H1 (cell line): ENCODE measurements at regions not wholly inside any gene's neighbourhood (a gene's known extent, or its start where the extent isn't known, plus 50 kb on each side); places are given as distances from the start of the nearest gene placed in this dataset.

Experiments
- NANOG ChIP-seq: IDR thresholded peaks from 2 replicates; pipeline ENCODE4 v1.6.1; 2011; ENCODE audit warnings: low read length, low read depth, mild to moderate bottlenecking, inconsistent platforms; ENCODE audit not compliant: insufficient read depth, poor library complexity, severe bottlenecking
- TF ChIP-seq, protein P1 (sequence below): fragments of 300-600 bp; sonication (generic); IDR thresholded peaks from 2 replicates; pipeline ENCODE4 v1.7.1; 2012; ENCODE audit warnings: low read length, moderate library complexity, mild to moderate bottlenecking, inconsistent platforms; ENCODE audit not compliant: insufficient replicate concordance

DNA sequence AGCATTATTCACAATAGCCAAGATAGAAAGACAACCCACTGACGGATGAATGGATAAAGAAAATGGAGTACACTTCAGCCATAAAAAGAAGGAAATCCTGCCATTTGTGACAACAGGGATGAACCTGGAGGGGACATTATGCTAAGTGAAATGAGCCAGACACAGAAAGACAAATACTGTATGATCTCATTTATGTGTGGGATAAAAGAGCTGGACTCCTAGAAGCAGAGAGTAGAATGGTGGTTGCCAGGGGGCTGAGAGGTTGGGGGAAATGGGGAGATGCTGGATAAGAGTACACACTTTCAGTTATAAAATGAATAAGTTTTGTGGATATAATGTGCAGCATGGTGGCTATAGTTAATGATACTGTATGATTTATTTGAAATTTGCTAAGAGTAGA lies 124.4 kb downstream of the SEC23IP start (continued):
- TF ChIP-seq, protein P1, sequence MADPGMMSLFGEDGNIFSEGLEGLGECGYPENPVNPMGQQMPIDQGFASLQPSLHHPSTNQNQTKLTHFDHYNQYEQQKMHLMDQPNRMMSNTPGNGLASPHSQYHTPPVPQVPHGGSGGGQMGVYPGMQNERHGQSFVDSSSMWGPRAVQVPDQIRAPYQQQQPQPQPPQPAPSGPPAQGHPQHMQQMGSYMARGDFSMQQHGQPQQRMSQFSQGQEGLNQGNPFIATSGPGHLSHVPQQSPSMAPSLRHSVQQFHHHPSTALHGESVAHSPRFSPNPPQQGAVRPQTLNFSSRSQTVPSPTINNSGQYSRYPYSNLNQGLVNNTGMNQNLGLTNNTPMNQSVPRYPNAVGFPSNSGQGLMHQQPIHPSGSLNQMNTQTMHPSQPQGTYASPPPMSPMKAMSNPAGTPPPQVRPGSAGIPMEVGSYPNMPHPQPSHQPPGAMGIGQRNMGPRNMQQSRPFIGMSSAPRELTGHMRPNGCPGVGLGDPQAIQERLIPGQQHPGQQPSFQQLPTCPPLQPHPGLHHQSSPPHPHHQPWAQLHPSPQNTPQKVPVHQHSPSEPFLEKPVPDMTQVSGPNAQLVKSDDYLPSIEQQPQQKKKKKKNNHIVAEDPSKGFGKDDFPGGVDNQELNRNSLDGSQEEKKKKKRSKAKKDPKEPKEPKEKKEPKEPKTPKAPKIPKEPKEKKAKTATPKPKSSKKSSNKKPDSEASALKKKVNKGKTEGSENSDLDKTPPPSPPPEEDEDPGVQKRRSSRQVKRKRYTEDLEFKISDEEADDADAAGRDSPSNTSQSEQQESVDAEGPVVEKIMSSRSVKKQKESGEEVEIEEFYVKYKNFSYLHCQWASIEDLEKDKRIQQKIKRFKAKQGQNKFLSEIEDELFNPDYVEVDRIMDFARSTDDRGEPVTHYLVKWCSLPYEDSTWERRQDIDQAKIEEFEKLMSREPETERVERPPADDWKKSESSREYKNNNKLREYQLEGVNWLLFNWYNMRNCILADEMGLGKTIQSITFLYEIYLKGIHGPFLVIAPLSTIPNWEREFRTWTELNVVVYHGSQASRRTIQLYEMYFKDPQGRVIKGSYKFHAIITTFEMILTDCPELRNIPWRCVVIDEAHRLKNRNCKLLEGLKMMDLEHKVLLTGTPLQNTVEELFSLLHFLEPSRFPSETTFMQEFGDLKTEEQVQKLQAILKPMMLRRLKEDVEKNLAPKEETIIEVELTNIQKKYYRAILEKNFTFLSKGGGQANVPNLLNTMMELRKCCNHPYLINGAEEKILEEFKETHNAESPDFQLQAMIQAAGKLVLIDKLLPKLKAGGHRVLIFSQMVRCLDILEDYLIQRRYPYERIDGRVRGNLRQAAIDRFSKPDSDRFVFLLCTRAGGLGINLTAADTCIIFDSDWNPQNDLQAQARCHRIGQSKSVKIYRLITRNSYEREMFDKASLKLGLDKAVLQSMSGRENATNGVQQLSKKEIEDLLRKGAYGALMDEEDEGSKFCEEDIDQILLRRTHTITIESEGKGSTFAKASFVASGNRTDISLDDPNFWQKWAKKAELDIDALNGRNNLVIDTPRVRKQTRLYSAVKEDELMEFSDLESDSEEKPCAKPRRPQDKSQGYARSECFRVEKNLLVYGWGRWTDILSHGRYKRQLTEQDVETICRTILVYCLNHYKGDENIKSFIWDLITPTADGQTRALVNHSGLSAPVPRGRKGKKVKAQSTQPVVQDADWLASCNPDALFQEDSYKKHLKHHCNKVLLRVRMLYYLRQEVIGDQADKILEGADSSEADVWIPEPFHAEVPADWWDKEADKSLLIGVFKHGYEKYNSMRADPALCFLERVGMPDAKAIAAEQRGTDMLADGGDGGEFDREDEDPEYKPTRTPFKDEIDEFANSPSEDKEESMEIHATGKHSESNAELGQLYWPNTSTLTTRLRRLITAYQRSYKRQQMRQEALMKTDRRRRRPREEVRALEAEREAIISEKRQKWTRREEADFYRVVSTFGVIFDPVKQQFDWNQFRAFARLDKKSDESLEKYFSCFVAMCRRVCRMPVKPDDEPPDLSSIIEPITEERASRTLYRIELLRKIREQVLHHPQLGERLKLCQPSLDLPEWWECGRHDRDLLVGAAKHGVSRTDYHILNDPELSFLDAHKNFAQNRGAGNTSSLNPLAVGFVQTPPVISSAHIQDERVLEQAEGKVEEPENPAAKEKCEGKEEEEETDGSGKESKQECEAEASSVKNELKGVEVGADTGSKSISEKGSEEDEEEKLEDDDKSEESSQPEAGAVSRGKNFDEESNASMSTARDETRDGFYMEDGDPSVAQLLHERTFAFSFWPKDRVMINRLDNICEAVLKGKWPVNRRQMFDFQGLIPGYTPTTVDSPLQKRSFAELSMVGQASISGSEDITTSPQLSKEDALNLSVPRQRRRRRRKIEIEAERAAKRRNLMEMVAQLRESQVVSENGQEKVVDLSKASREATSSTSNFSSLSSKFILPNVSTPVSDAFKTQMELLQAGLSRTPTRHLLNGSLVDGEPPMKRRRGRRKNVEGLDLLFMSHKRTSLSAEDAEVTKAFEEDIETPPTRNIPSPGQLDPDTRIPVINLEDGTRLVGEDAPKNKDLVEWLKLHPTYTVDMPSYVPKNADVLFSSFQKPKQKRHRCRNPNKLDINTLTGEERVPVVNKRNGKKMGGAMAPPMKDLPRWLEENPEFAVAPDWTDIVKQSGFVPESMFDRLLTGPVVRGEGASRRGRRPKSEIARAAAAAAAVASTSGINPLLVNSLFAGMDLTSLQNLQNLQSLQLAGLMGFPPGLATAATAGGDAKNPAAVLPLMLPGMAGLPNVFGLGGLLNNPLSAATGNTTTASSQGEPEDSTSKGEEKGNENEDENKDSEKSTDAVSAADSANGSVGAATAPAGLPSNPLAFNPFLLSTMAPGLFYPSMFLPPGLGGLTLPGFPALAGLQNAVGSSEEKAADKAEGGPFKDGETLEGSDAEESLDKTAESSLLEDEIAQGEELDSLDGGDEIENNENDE: no peak
- no peak for TF ChIP-seq NANOG
- TF ChIP-seq, all 59 proteins: peak for 0
